Esophagus squamous epithelium (tissue), 5 donors: ENCODE measurements at regions not wholly inside any gene's neighbourhood (a gene's known extent, or its start where the extent isn't known, plus 50 kb on each side); places are given as distances from the start of the nearest gene placed in this dataset.

Experiments used
- DNase-seq: peaks from one replicate; lab custom pipeline; 2025; lab: John Stamatoyannopoulos, UW
- H3K27ac ChIP-seq, 4 donors: fragments of 200-600 bp; sonication (generic); one replicate each; pipeline ENCODE4 v1.5.1; 2016 to 2019; ENCODE audit warnings: mild to moderate bottlenecking in 1 of 4
- H3K27me3 ChIP-seq, 4 donors: fragments of 200-600 bp; sonication (generic); 1 replicate in 3 of 4; 2 replicates in 1 of 4; pipeline versions ENCODE4 v1.5.1 to v1.6.0; 2017 to 2021; ENCODE audit warnings: antibody characterized with exemption in 1 of 4
- H3K36me3 ChIP-seq, 3 donors: fragments of 200-600 bp; sonication (generic); one replicate each; pipeline ENCODE4 v1.5.1; 2016 to 2019
- H3K4me1 ChIP-seq, 3 donors: fragments of 200-600 bp; sonication (generic); one replicate each; pipeline ENCODE4 v1.5.1; 2017 to 2019
- H3K4me3 ChIP-seq, 4 donors: fragments of 200-600 bp; sonication (generic); 1 replicate in 3 of 4; 2 replicates in 1 of 4; pipeline ENCODE4 v1.5.1; 2016 to 2019; ENCODE audit warnings: mild to moderate bottlenecking in 2 of 4, moderate library complexity in 1 of 4
- H3K9me3 ChIP-seq, 3 donors: fragments of 200-600 bp; sonication (generic); one replicate each; pipeline ENCODE4 v1.5.1; 2016 to 2019
- CTCF ChIP-seq, 6 experiments: fragments of 450-650 bp in 4 of 6; fragments of 200-600 bp in 2 of 6; sonication (generic) in 2 of 6; IDR thresholded peaks; one replicate each; pipeline ENCODE4 v1.5.1; 2016 to 2019; ENCODE audit warnings: antibody characterized with exemption in 6 of 6, mild to moderate bottlenecking in 4 of 6, moderate library complexity in 4 of 6
- POLR2A ChIP-seq, 4 donors: fragments of 450-650 bp; IDR thresholded peaks; one replicate each; pipeline ENCODE4 v1.6.1; 2017; ENCODE audit warnings: antibody characterized with exemption in 4 of 4, mild to moderate bottlenecking in 4 of 4, moderate library complexity in 3 of 4
- WGBS, 2 donors: methylation state at CpG; one replicate each; pipeline ENCODE4 v1.1.5; 2018; 5-methylcytosine and 5-hydroxymethylcytosine counted together
- intact Hi-C: fragments of 100-400 bp; cut with DNase I; formaldehyde crosslinking; loops from one replicate; pipeline ENCODE4 v1.15.0; 2022
- donor health status: DM: yes; HTN: yes; CAD: no.

GRCh38 chr2:62281663-62282062, 85.7 kb downstream of the B3GNT2 start:
- TF ChIP-seq POLR2A (IDR thresholded peaks at IDR 0.05) (no peak), CTCF (IDR thresholded peaks at IDR 0.05) (no peak)
- no peak overlapping the region for H3K4me3 ChIP-seq
- intact Hi-C loops, result no loop called here
- H3K9me3 ChIP-seq, result peaks cover 0 to 29% (median 16%) of the 10 kb centered on the region in 3 donors
- DNase-seq, result no peak
- 25 to 32% methylated on average over 1 of the region's 1 CpG for WGBS, 2 donors
- H3K27me3 ChIP-seq, result no peaks in the 10 kb centered on the region
- no peaks in the 10 kb centered on the region for H3K36me3 ChIP-seq
- H3K27ac ChIP-seq, result no peak overlapping the region
- H3K4me1 ChIP-seq, result no peaks in the 10 kb centered on the region

GRCh38 chr2:62277688-62278087, 81.8 kb downstream of the B3GNT2 start:
- Histone ChIP-seq H3K27ac (no peak overlapping the region), H3K4me1 (no peaks in the 10 kb centered on the region), H3K9me3 (peaks cover 0 to 19% (median 6%) of the 10 kb centered on the region in 3 donors), H3K27me3 (no peaks in the 10 kb centered on the region), H3K4me3 (no peak overlapping the region), H3K36me3 (no peaks in the 10 kb centered on the region)
- TF ChIP-seq CTCF (IDR thresholded peaks at IDR 0.05), result no peak
- TF ChIP-seq POLR2A (IDR thresholded peaks at IDR 0.05), result no peak
- no peak for DNase-seq
- WGBS, 2 donors, result 88 to 100% methylated on average over 1 of the region's 1 CpG
- intact Hi-C loops, result no loop called here
